Cardiac fibroblast (primary cell): ENCODE measurements at regions not wholly inside any gene's neighbourhood (a gene's known extent, or its start where the extent isn't known, plus 50 kb on each side); places are given as distances from the start of the nearest gene placed in this dataset.

Experiments used
- DNase-seq, 2 donors: peaks; one replicate each; pipeline versions ENCODE4 v3.0.0 to v3.0.0-alpha.2; 2010; ENCODE audit warnings: low read depth in 2 of 2
- H3K4me3 ChIP-seq, 2 donors: replicated peaks in 1 of 2; 1 replicate in 1 of 2; 2 replicates in 1 of 2; pipeline ENCODE4 v1.5.1; 2011; ENCODE audit warnings: low read depth in 2 of 2, low read length in 2 of 2, mild to moderate bottlenecking in 2 of 2, moderate library complexity in 1 of 2
- TF ChIP-seq, protein P1 (sequence below): IDR thresholded peaks from one replicate; pipeline ENCODE4 v1.5.1; 2011; ENCODE audit warnings: low read depth, mild to moderate bottlenecking, low read length, inconsistent platforms

DNA sequence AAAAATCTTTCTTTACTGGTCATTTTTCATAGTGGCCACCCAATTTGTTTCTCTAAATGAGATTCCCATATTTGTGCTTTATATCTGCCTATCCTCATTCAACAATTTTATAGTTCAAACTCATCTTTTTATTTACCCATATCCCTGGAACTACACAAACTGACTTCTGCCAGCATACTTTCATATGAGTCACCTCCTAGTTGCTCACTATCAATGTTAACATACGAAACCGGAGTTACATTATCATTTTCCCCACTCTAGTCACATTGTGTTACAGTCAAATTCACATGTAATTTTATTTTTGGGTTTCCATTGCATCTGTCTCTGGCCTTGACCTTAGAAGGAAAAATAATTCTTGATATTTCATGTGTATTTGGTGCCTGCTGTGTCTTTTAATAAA, 499.4 kb downstream of the MAFB start:
- H3K4me3 ChIP-seq = no peak overlapping the region
- TF ChIP-seq, protein P1, sequence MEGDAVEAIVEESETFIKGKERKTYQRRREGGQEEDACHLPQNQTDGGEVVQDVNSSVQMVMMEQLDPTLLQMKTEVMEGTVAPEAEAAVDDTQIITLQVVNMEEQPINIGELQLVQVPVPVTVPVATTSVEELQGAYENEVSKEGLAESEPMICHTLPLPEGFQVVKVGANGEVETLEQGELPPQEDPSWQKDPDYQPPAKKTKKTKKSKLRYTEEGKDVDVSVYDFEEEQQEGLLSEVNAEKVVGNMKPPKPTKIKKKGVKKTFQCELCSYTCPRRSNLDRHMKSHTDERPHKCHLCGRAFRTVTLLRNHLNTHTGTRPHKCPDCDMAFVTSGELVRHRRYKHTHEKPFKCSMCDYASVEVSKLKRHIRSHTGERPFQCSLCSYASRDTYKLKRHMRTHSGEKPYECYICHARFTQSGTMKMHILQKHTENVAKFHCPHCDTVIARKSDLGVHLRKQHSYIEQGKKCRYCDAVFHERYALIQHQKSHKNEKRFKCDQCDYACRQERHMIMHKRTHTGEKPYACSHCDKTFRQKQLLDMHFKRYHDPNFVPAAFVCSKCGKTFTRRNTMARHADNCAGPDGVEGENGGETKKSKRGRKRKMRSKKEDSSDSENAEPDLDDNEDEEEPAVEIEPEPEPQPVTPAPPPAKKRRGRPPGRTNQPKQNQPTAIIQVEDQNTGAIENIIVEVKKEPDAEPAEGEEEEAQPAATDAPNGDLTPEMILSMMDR = no peak
- DNase-seq = no peak

DNA sequence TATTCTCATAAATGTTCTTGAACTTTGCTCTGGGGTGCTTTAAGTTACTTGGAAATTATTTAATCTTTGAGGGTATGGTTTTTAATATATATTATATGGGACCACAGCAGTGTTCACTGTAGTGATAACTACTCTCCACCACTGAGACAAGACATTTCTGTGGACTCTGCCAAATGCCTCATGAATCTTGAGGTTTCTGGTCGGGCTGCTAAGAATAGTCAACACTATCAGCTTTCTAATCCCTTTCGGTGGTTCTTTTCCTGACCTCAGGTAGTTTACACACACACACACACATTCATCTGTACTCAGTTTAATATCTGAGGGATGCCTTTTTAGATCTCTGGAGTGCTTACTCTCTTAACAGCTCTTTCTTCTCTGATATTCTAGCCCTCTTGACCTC, 500.7 kb downstream of the MAFB start:
- TF ChIP-seq, protein P1 = no peak
- DNase-seq = no peak
- no peak overlapping the region for H3K4me3 ChIP-seq

DNA sequence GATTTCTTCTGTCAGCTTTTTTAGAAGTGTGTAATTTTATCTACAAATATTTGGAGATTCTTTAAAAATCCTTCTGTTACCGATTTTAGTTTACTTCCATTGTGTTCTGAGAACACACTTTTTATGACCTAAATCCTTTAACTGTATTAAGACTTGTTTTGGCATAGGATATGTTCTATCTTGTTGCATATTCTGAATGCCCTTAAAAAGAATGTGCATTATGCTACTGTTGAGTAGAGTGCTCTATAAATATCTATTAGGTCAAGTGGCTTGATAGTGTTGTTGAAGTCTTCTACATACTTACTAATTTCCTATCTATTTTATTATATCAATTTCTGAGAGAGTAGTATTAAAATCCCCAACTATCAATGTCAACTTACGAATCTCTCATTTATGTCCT, 502.2 kb downstream of the MAFB start:
- TF ChIP-seq, protein P1 = no peak
- H3K4me3 ChIP-seq = no peak overlapping the region
- no peak for DNase-seq

DNA sequence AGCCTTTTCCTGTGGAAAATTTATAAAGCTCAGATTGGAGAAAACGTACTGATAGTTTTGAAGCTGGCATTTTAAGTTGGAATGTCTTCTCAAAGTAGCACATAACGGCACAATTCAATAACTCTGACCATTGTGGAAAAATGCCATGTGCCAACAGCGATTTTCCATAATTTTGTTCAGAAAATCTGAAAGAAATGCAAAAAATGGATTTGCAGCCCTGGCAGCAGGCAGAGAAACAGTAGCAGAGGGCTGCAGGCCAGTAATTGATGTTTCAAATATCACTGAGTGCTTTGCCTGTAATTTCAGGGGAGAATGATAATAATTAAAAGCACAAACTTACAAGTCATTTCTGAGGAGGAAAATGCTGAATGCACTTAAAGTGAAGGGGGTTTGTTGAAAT, 507.4 kb downstream of the MAFB start:
- DNase-seq = no peak
- H3K4me3 ChIP-seq = no peak overlapping the region
- TF ChIP-seq, protein P1 = no peak

DNA sequence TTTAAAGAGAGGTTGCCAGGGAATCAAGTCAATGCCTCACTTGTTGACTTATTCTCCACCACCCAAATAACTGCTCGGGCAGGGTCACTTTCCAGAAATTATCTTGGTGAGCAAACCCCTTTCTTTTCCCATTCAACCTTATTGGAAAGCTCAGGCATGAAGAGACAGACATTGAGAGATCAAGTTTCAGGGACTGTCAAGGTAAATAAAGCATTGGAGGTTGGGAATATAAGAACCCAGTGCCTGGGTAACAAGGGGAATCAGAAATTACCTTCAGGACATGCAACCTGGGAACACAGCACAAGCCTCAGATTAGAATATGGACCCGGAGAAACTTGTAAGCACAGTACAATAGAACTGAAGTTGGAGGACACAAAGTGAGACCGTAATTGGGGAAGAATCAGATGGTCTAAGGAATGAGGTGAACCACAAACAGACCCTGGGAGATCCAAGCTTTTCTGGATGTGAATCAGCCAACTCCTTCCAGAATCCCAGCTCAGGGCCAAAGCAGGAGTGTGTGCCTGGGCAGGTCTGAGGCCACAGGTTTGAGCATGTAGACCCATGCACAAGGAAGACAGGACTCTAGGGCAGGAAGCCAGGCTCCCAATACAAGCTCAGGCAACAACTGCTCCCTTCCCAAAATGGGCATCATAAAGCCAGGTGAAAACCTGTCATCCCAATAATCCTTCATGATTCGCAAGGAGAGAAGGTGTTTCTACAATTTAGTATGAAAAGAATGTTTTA, 512.8 kb downstream of the MAFB start:
- H3K4me3 ChIP-seq = no peak overlapping the region
- no peak for DNase-seq
- TF ChIP-seq, protein P1 = no peak

DNA sequence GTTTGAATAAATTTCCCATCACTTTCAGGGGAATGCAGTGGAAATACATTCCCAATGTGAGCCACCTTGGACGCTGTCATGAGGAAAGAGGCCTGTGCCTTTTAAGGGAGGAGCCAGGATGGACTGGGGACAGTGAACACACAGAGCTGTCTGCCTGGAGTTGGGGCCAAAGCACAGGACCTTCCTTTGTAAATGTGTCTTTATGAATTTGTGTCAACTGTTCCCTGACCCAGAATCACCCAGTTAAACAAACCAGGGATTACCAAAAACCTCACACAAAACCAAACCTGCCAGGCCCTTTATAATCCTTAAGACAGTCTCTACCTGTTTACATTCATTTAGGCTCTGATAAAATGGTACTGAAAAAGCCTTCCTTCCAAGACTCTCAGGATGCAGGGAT, 513.7 kb downstream of the MAFB start:
- H3K4me3 ChIP-seq = no peak overlapping the region
- DNase-seq = no peak
- TF ChIP-seq, protein P1 = no peak

DNA sequence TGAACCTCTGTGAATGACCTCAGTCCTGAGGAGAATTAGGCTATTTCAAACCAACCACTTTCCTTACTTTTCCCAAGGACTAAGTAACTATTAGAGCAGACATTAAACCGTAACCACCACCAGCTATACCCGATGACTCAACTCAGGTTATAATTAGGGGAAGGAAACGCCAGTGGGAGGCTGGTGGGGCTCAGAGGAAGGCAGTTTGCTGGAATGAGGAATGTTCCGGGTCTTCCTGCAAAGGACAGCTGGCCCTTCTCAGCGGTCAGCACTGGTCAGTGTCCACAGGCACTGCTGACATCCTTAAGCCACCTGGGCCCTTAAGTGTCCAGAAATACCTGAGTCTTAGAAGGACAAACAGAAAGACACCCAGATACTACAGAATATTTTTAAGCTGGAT, 515.2 kb downstream of the MAFB start:
- no peak for DNase-seq
- TF ChIP-seq, protein P1 = no peak

More for the DNA sequence above, 515.2 kb downstream of the MAFB start:
- H3K4me3 ChIP-seq = no peak overlapping the region
